Smooth muscle cell (in vitro differentiated cells): ENCODE measurements at regions not wholly inside any gene's neighbourhood (a gene's known extent, or its start where the extent isn't known, plus 50 kb on each side); places are given as distances from the start of the nearest gene placed in this dataset.
A peak's percentile ranks its signal among the peaks of the same experiment; 100 is the strongest.

ENCODE experiments used
- DNase-seq: peaks from one replicate; lab custom pipeline; 2025; ENCODE audit not compliant: unreplicated experiment; lab: John Stamatoyannopoulos, UW
- H2AFZ ChIP-seq: fragments of 200-600 bp; sonication (generic); 2 replicates; pipeline ENCODE4 v1.6.0; 2016; ENCODE audit warnings: antibody characterized with exemption, low read depth, mild to moderate bottlenecking
- H3F3A ChIP-seq: fragments of 200-600 bp; sonication (generic); 2 replicates; pipeline ENCODE4 v1.6.0; 2017; ENCODE audit warnings: antibody characterized with exemption, low read depth
- H3K27ac ChIP-seq: fragments of 200-600 bp; sonication (generic); 2 replicates; pipeline ENCODE4 v1.5.1; 2016; ENCODE audit warnings: low read depth, mild to moderate bottlenecking
- H3K27me3 ChIP-seq: fragments of 200-600 bp; sonication (generic); 2 replicates; pipeline ENCODE4 v1.6.1; 2016; ENCODE audit warnings: low read depth, mild to moderate bottlenecking
- H3K36me3 ChIP-seq: fragments of 200-600 bp; sonication (generic); 2 replicates; pipeline ENCODE4 v1.5.1; 2016; ENCODE audit warnings: low read depth
- H3K4me1 ChIP-seq: fragments of 200-600 bp; sonication (generic); 2 replicates; pipeline ENCODE4 v1.5.1; 2016; ENCODE audit warnings: low read depth
- H3K4me2 ChIP-seq: fragments of 200-600 bp; sonication (generic); 2 replicates; pipeline ENCODE4 v1.6.0; 2016; ENCODE audit warnings: mild to moderate bottlenecking
- H3K4me3 ChIP-seq: fragments of 200-600 bp; sonication (generic); 2 replicates; pipeline ENCODE4 v1.5.1; 2016; ENCODE audit warnings: mild to moderate bottlenecking
- H3K79me2 ChIP-seq: fragments of 200-600 bp; sonication (generic); 2 replicates; pipeline ENCODE4 v1.6.0; 2016; ENCODE audit warnings: low read depth, mild to moderate bottlenecking
- H3K9ac ChIP-seq: fragments of 200-600 bp; sonication (generic); 2 replicates; pipeline ENCODE4 v1.6.0; 2016; ENCODE audit warnings: low read depth
- H3K9me3 ChIP-seq: fragments of 200-600 bp; sonication (generic); replicated peaks from 2 replicates; pipeline ENCODE4 v1.5.1; 2016; ENCODE audit warnings: low read depth
- H4K20me1 ChIP-seq: fragments of 200-600 bp; sonication (generic); 2 replicates; pipeline ENCODE4 v1.6.0; 2016; ENCODE audit warnings: low read depth
- CTCF ChIP-seq: fragments of 200-600 bp; sonication (generic); IDR thresholded peaks from 2 replicates; pipeline ENCODE4 v1.5.1; 2017; ENCODE audit warnings: borderline replicate concordance, mild to moderate bottlenecking, antibody characterized with exemption; ENCODE audit not compliant: insufficient read depth, poor library complexity, severe bottlenecking
- WGBS: methylation state at CpG from one replicate; pipeline ENCODE4 v1.1.7; 2016; ENCODE audit warnings: low lambda C conversion rate; 5-methylcytosine and 5-hydroxymethylcytosine counted together

GRCh38 chr5:148717668-148718067, 63.3 kb upstream of the HTR4 start:
- TF ChIP-seq CTCF: no peak
- no peak for DNase-seq
- Histone ChIP-seq H3K27me3 (no peaks in the 10 kb centered on the region), H3K4me1 (peaks cover 8% of the 10 kb centered on the region), H3K4me2 (no peak overlapping the region), H3K9ac (no peak overlapping the region), H3K79me2 (no peaks in the 10 kb centered on the region), H3K4me3 (no peak overlapping the region), H2AFZ (no peak overlapping the region), H3K36me3 (no peaks in the 10 kb centered on the region), H3F3A (no peaks in the 10 kb centered on the region), H3K27ac (no peak overlapping the region), H4K20me1 (no peaks in the 10 kb centered on the region), H3K9me3 (no peaks in the 10 kb centered on the region)
- 95% methylated on average over 3 of the region's 3 CpGs for WGBS

GRCh38 chr5:148719605-148720004, 65.3 kb upstream of the HTR4 start:
- WGBS: 31% methylated on average over 3 of the region's 3 CpGs
- Histone ChIP-seq H3K36me3 (no peaks in the 10 kb centered on the region), H3K4me1 (peaks cover 8% of the 10 kb centered on the region), H3K27me3 (no peaks in the 10 kb centered on the region), H3K27ac (no peak overlapping the region), H3F3A (no peaks in the 10 kb centered on the region), H3K4me3 (no peak overlapping the region), H2AFZ (no peak overlapping the region), H3K9me3 (no peaks in the 10 kb centered on the region), H3K79me2 (no peaks in the 10 kb centered on the region), H4K20me1 (no peaks in the 10 kb centered on the region), H3K9ac (no peak overlapping the region), H3K4me2 (peak overlapping the region; percentile 40)
- DNase-seq: no peak
- no peak for TF ChIP-seq CTCF

GRCh38 chr5:148720257-148720656, 65.9 kb upstream of the HTR4 start:
- Histone ChIP-seq H3F3A (no peaks in the 10 kb centered on the region), H3K36me3 (no peaks in the 10 kb centered on the region), H3K9ac (no peak overlapping the region), H3K4me3 (no peak overlapping the region), H3K9me3 (no peaks in the 10 kb centered on the region), H3K4me1 (peaks cover 8% of the 10 kb centered on the region), H3K27me3 (no peaks in the 10 kb centered on the region), H2AFZ (no peak overlapping the region), H3K79me2 (no peaks in the 10 kb centered on the region), H3K4me2 (peak overlapping the region; percentile 40), H4K20me1 (no peaks in the 10 kb centered on the region), H3K27ac (no peak overlapping the region)
- DNase-seq: no peak
- TF ChIP-seq CTCF: no peak

GRCh38 chr5:148723143-148723542, 68.8 kb upstream of the HTR4 start:
- no peak for DNase-seq
- no peak for TF ChIP-seq CTCF

More at GRCh38 chr5:148723143-148723542, 68.8 kb upstream of the HTR4 start:
- Histone ChIP-seq H3K4me2 (no peak overlapping the region), H3K9ac (no peak overlapping the region), H3F3A (no peaks in the 10 kb centered on the region), H4K20me1 (no peaks in the 10 kb centered on the region), H3K9me3 (no peaks in the 10 kb centered on the region), H3K79me2 (no peaks in the 10 kb centered on the region), H3K36me3 (no peaks in the 10 kb centered on the region), H3K27me3 (no peaks in the 10 kb centered on the region), H3K27ac (no peak overlapping the region), H3K4me1 (peaks cover 8% of the 10 kb centered on the region), H3K4me3 (no peak overlapping the region), H2AFZ (no peak overlapping the region)
